ENCODE measurements at regions not wholly inside any gene's neighbourhood (a gene's known extent, or its start where the extent isn't known, plus 50 kb on each side); places are given as distances from the start of the nearest gene placed in this dataset.

DNA sequence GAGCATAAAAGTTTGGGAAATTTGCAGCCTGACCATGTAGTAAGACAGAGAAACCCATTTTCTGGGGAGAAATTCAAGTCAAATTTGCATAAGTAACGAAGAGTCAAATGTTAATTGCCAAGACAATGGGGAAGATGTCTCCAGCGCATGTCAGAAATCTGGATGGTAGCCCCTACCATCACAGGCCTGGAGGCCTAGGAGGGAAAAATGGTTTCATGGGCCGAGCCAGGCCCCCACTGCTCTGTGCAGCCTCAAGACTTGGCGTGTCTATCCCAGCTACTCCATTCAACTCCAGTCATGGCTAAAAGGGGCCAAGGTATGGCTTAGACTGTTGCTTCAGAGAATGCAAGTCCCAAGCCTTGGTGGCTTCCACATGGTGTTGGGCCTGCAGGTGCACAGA lies 269.8 kb downstream of the RFC3 start:
- peaks cover 0 to 2% (median 0%) of the 10 kb centered on the region in 4 donors for H3K9me3 ChIP-seq (ENCODE audit: control insufficient read depth in 4 of 4, low read length in 3 of 4)
- H3K27ac ChIP-seq (ENCODE audit: low read depth in 1 of 2, low read length in 2 of 2), result no peak overlapping the region
- DNase-seq (ENCODE audit: low spot score), result no peak
- H3K36me3 ChIP-seq (ENCODE audit: control insufficient read depth in 4 of 4, insufficient read depth in 3 of 4, low read depth in 1 of 4, low read length in 3 of 4), result no peaks in the 10 kb centered on the region
- H3K27me3 ChIP-seq (ENCODE audit: control insufficient read depth in 4 of 4, insufficient read depth in 4 of 4, low read length in 3 of 4), result no peaks in the 10 kb centered on the region
- H3K4me3 ChIP-seq (ENCODE audit: low read depth in 1 of 3, low read length in 3 of 3), result no peak overlapping the region
- H3K9ac ChIP-seq (ENCODE audit: low read depth in 1 of 2, low read length in 2 of 2), result no peak overlapping the region
- TF ChIP-seq RAD21 (IDR thresholded peaks at IDR 0.05) (no peak), GABPA (IDR thresholded peaks at IDR 0.05 in 1 of 2, conservative IDR thresholded peaks at IDR 0.05 in 1 of 2) (no peak), FOXA2 (IDR thresholded peaks at IDR 0.05) (no peak)
- TF ChIP-seq, protein P1, sequence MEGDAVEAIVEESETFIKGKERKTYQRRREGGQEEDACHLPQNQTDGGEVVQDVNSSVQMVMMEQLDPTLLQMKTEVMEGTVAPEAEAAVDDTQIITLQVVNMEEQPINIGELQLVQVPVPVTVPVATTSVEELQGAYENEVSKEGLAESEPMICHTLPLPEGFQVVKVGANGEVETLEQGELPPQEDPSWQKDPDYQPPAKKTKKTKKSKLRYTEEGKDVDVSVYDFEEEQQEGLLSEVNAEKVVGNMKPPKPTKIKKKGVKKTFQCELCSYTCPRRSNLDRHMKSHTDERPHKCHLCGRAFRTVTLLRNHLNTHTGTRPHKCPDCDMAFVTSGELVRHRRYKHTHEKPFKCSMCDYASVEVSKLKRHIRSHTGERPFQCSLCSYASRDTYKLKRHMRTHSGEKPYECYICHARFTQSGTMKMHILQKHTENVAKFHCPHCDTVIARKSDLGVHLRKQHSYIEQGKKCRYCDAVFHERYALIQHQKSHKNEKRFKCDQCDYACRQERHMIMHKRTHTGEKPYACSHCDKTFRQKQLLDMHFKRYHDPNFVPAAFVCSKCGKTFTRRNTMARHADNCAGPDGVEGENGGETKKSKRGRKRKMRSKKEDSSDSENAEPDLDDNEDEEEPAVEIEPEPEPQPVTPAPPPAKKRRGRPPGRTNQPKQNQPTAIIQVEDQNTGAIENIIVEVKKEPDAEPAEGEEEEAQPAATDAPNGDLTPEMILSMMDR (IDR thresholded peaks at IDR 0.05; ENCODE audit: low read depth, low read length, missing input control), result no peak
- WGBS, result 93% methylated on average over 4 of the region's 4 CpGs
- H3K4me1 ChIP-seq (ENCODE audit: control insufficient read depth in 4 of 4, insufficient read depth in 4 of 4, low read length in 3 of 4), result no peaks in the 10 kb centered on the region

DNA sequence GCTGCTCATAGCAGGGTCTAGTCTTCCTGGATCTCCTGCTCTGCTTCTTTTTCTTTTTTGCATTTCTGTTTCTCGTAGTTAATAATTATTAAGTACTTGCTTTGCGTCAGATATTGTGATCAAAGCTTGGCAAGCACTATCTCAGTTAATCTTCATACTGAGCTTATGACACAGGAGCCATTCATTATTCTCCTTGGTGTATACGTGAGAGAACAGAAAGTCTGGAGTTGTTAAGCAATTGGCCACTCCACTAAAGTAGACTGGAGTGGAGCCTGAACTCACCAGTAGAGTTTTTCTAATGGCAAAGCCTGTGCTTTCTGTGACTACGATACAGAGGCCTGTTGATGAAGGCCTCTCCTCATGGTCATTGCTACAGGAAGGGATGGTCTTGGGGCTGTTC lies 285.9 kb downstream of the RFC3 start:
- H3K4me1 ChIP-seq (ENCODE audit: control insufficient read depth in 4 of 4, insufficient read depth in 4 of 4, low read length in 3 of 4), result no peaks in the 10 kb centered on the region
- H3K9me3 ChIP-seq (ENCODE audit: control insufficient read depth in 4 of 4, low read length in 3 of 4), result no peaks in the 10 kb centered on the region
- TF ChIP-seq HNF4A (conservative IDR thresholded peaks at IDR 0.05) (no peak), EGR1 (IDR thresholded peaks at IDR 0.05; ENCODE audit: low read depth in 2 of 2) (no peak), JUND (IDR thresholded peaks at IDR 0.05) (no peak), GABPA (IDR thresholded peaks at IDR 0.05 in 1 of 2, conservative IDR thresholded peaks at IDR 0.05 in 1 of 2) (no peak), RXRA (IDR thresholded peaks at IDR 0.05) (no peak), HNF4G (IDR thresholded peaks at IDR 0.05) (no peak), YY1 (IDR thresholded peaks at IDR 0.05) (no peak), RAD21 (IDR thresholded peaks at IDR 0.05) (no peak), NR2F2 (IDR thresholded peaks at IDR 0.05) (no peak), SP1 (IDR thresholded peaks at IDR 0.05) (no peak), FOXA1 (IDR thresholded peaks at IDR 0.05) (no peak), TAF1 (conservative IDR thresholded peaks at IDR 0.05) (no peak)
- TF ChIP-seq, protein P2, sequence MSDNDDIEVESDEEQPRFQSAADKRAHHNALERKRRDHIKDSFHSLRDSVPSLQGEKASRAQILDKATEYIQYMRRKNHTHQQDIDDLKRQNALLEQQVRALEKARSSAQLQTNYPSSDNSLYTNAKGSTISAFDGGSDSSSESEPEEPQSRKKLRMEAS (IDR thresholded peaks at IDR 0.05), result no peak
- TF ChIP-seq, protein P3, sequence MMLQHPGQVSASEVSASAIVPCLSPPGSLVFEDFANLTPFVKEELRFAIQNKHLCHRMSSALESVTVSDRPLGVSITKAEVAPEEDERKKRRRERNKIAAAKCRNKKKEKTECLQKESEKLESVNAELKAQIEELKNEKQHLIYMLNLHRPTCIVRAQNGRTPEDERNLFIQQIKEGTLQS (IDR thresholded peaks at IDR 0.05), result no peak
- TF ChIP-seq, protein P4, sequence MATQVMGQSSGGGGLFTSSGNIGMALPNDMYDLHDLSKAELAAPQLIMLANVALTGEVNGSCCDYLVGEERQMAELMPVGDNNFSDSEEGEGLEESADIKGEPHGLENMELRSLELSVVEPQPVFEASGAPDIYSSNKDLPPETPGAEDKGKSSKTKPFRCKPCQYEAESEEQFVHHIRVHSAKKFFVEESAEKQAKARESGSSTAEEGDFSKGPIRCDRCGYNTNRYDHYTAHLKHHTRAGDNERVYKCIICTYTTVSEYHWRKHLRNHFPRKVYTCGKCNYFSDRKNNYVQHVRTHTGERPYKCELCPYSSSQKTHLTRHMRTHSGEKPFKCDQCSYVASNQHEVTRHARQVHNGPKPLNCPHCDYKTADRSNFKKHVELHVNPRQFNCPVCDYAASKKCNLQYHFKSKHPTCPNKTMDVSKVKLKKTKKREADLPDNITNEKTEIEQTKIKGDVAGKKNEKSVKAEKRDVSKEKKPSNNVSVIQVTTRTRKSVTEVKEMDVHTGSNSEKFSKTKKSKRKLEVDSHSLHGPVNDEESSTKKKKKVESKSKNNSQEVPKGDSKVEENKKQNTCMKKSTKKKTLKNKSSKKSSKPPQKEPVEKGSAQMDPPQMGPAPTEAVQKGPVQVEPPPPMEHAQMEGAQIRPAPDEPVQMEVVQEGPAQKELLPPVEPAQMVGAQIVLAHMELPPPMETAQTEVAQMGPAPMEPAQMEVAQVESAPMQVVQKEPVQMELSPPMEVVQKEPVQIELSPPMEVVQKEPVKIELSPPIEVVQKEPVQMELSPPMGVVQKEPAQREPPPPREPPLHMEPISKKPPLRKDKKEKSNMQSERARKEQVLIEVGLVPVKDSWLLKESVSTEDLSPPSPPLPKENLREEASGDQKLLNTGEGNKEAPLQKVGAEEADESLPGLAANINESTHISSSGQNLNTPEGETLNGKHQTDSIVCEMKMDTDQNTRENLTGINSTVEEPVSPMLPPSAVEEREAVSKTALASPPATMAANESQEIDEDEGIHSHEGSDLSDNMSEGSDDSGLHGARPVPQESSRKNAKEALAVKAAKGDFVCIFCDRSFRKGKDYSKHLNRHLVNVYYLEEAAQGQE (IDR thresholded peaks at IDR 0.05), result no peak
- TF ChIP-seq, protein P5, sequence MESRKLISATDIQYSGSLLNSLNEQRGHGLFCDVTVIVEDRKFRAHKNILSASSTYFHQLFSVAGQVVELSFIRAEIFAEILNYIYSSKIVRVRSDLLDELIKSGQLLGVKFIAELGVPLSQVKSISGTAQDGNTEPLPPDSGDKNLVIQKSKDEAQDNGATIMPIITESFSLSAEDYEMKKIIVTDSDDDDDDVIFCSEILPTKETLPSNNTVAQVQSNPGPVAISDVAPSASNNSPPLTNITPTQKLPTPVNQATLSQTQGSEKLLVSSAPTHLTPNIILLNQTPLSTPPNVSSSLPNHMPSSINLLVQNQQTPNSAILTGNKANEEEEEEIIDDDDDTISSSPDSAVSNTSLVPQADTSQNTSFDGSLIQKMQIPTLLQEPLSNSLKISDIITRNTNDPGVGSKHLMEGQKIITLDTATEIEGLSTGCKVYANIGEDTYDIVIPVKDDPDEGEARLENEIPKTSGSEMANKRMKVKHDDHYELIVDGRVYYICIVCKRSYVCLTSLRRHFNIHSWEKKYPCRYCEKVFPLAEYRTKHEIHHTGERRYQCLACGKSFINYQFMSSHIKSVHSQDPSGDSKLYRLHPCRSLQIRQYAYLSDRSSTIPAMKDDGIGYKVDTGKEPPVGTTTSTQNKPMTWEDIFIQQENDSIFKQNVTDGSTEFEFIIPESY (IDR thresholded peaks at IDR 0.05), result no peak
- TF ChIP-seq, protein P1 (IDR thresholded peaks at IDR 0.05; ENCODE audit: low read depth, low read length, missing input control), result no peak
- no peak overlapping the region for H3K27ac ChIP-seq (ENCODE audit: low read depth in 1 of 2, low read length in 2 of 2)
- H3K9ac ChIP-seq (ENCODE audit: low read depth in 1 of 2, low read length in 2 of 2), result no peak overlapping the region
- DNase-seq (ENCODE audit: low spot score), result no peak
- no peak overlapping the region for H3K4me3 ChIP-seq (ENCODE audit: low read depth in 1 of 3, low read length in 3 of 3)
- no peaks in the 10 kb centered on the region for H3K36me3 ChIP-seq (ENCODE audit: control insufficient read depth in 4 of 4, insufficient read depth in 3 of 4, low read depth in 1 of 4, low read length in 3 of 4)
- 71% methylated on average over 4 of the region's 4 CpGs for WGBS
- no peaks in the 10 kb centered on the region for H3K27me3 ChIP-seq (ENCODE audit: control insufficient read depth in 4 of 4, insufficient read depth in 4 of 4, low read length in 3 of 4)

All from liver (tissue), 8 donors.